HEK293 (cell line): ENCODE measurements at regions not wholly inside any gene's neighbourhood (a gene's known extent, or its start where the extent isn't known, plus 50 kb on each side); places are given as distances from the start of the nearest gene placed in this dataset.

Experiments
- CTCF ChIA-PET: fragments of 350-600 bp; formaldehyde crosslinking; extraction: SDS; loops from one replicate; lab custom pipeline; 2021; ENCODE audit warnings: antibody characterized with exemption; lab: Yijun Ruan, JAX
- POLR2A ChIA-PET: fragments of 300-600 bp; formaldehyde crosslinking; extraction: SDS; loops from one replicate; lab custom pipeline; 2020; ENCODE audit warnings: antibody characterized with exemption, inconsistent platforms; lab: Yijun Ruan, JAX
- H3K27ac ChIP-seq: fragments of 200-500 bp; sonication (Bioruptor generic); 2 replicates; pipeline ENCODE4 v1.5.1; 2014; ENCODE audit warnings: low read depth, low read length, control low read depth, inconsistent platforms; ENCODE audit errors: extremely low read depth
- H3K36me3 ChIP-seq, 2 experiments: fragments of 200-500 bp in 1 of 2; sonication (Bioruptor generic) in 1 of 2; 1 replicate in 1 of 2; 2 replicates in 1 of 2; pipeline ENCODE4 v1.5.1; 2014 to 2017; ENCODE audit warnings: inconsistent platforms in 2 of 2, low read length in 2 of 2; ENCODE audit not compliant: control insufficient read depth in 2 of 2, insufficient read depth in 1 of 2
- H3K4me1 ChIP-seq: fragments of 200-500 bp; sonication (Bioruptor generic); 2 replicates; pipeline ENCODE4 v1.5.1; 2014; ENCODE audit warnings: mild to moderate bottlenecking, low read length, inconsistent platforms; ENCODE audit not compliant: control insufficient read depth, insufficient read depth
- H3K4me3 ChIP-seq: 2 replicates; pipeline ENCODE4 v1.5.1; 2011; ENCODE audit warnings: low read depth, mild to moderate bottlenecking, control low read depth, low read length, moderate library complexity
- H3K9me3 ChIP-seq: fragments of 200-500 bp; sonication (Bioruptor generic); 2 replicates; pipeline ENCODE4 v1.5.1; 2014; ENCODE audit warnings: low read depth, low read length, inconsistent platforms; ENCODE audit not compliant: control insufficient read depth, insufficient read depth
- OSR2 ChIP-seq: fragments of 450-650 bp; formaldehyde crosslinking; IDR thresholded peaks from 2 replicates; pipeline ENCODE4 v1.5.1; 2016; ENCODE audit warnings: missing biosample characterization, missing genetic modification characterization
- SCRT1 ChIP-seq: fragments of 450-650 bp; formaldehyde crosslinking; IDR thresholded peaks from 2 replicates; pipeline ENCODE4 v1.5.1; 2016; ENCODE audit warnings: missing biosample characterization, missing genetic modification characterization, borderline replicate concordance
- ZFP3 ChIP-seq: fragments of 450-650 bp; formaldehyde crosslinking; IDR thresholded peaks from 2 replicates; pipeline ENCODE4 v1.5.1; 2016; ENCODE audit warnings: low read depth, missing biosample characterization, missing genetic modification characterization
- ZNF140 ChIP-seq: fragments of 450-650 bp; formaldehyde crosslinking; IDR thresholded peaks from 2 replicates; pipeline ENCODE4 v1.5.1; 2016; ENCODE audit warnings: missing biosample characterization, missing genetic modification characterization
- ZNF280D ChIP-seq: fragments of 450-650 bp; formaldehyde crosslinking; IDR thresholded peaks from 2 replicates; pipeline ENCODE4 v1.5.1; 2016; ENCODE audit warnings: missing biosample characterization, missing genetic modification characterization
- ZNF324 ChIP-seq: fragments of 450-650 bp; formaldehyde crosslinking; IDR thresholded peaks from 2 replicates; pipeline ENCODE4 v1.5.1; 2016; ENCODE audit warnings: missing biosample characterization, missing genetic modification characterization
- ZNF529 ChIP-seq: fragments of 450-650 bp; formaldehyde crosslinking; IDR thresholded peaks from 2 replicates; pipeline ENCODE4 v1.5.1; 2017; ENCODE audit warnings: missing genetic modification characterization, missing biosample characterization; ENCODE audit not compliant: insufficient replicate concordance
- ZNF701 ChIP-seq: fragments of 450-650 bp; formaldehyde crosslinking; IDR thresholded peaks from 2 replicates; pipeline ENCODE4 v1.5.1; 2016; ENCODE audit warnings: missing biosample characterization, missing genetic modification characterization
- ZNF768 ChIP-seq: fragments of 450-650 bp; formaldehyde crosslinking; IDR thresholded peaks from 2 replicates; pipeline ENCODE4 v1.5.1; 2018; ENCODE audit warnings: missing biosample characterization, mild to moderate bottlenecking, missing genetic modification characterization
- TF ChIP-seq, protein P1 (sequence below): fragments of 450-650 bp; formaldehyde crosslinking; IDR thresholded peaks from 2 replicates; pipeline ENCODE4 v1.5.1; 2017; ENCODE audit warnings: missing biosample characterization, missing genetic modification characterization
- TF ChIP-seq, protein P2 (sequence below): fragments of 450-650 bp; formaldehyde crosslinking; IDR thresholded peaks from 2 replicates; pipeline ENCODE4 v1.5.1; 2016; ENCODE audit warnings: missing biosample characterization, missing genetic modification characterization, borderline replicate concordance

- TF ChIP-seq ZNF280D (tag by site-specific recombination) (no peak), ZNF324 (no peak), ZNF701 (tag by site-specific recombination) (no peak)
- TF ChIP-seq, protein P1, sequence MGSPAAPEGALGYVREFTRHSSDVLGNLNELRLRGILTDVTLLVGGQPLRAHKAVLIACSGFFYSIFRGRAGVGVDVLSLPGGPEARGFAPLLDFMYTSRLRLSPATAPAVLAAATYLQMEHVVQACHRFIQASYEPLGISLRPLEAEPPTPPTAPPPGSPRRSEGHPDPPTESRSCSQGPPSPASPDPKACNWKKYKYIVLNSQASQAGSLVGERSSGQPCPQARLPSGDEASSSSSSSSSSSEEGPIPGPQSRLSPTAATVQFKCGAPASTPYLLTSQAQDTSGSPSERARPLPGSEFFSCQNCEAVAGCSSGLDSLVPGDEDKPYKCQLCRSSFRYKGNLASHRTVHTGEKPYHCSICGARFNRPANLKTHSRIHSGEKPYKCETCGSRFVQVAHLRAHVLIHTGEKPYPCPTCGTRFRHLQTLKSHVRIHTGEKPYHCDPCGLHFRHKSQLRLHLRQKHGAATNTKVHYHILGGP (tag by site-specific recombination) = no peak
These were observed 119.7 kb downstream of the PTPRS start (continued) for GRCh38 chr19:5220866-5221265.

DNA sequence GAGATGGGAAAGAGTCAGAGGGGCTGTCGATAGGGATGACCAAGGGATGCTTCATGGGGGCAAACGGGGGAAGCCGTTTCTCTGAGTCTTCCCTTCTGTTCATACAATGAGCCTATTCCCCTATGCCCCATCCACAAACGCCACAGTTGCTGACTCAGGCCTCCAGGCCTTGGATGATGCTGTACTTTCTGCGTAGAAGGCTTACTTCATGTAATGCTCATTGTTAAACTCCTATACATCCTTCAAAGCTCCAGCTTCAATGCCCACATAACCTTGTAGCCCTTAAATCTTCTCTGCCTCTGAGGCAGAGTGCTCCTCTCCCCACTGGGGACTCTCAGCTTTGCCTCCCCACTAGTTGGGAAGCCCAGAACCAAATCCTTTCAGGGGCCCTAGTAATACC, 120.3 kb downstream of the PTPRS start:
- Histone ChIP-seq H3K27ac (no peak overlapping the region), H3K9me3 (no peaks in the 10 kb centered on the region), H3K4me1 (no peaks in the 10 kb centered on the region), H3K36me3 (peaks cover 4 to 63% of the 10 kb centered on the region in 2 experiments; a peak in 2 of 3 replicates), H3K4me3 (no peak overlapping the region)
- TF ChIP-seq OSR2 (tag by site-specific recombination) (no peak), ZFP3 (peak; percentile 79)
- TF ChIP-seq, protein P2, sequence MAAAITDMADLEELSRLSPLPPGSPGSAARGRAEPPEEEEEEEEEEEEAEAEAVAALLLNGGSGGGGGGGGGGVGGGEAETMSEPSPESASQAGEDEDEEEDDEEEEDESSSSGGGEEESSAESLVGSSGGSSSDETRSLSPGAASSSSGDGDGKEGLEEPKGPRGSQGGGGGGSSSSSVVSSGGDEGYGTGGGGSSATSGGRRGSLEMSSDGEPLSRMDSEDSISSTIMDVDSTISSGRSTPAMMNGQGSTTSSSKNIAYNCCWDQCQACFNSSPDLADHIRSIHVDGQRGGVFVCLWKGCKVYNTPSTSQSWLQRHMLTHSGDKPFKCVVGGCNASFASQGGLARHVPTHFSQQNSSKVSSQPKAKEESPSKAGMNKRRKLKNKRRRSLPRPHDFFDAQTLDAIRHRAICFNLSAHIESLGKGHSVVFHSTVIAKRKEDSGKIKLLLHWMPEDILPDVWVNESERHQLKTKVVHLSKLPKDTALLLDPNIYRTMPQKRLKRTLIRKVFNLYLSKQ = no peak
- POLR2A ChIA-PET = no interaction called here
- CTCF ChIA-PET = no interaction called here

GRCh38 chr19:5219551-5220304, 120.9 kb downstream of the PTPRS start:
- ChIA-PET CTCF (no interaction called here), POLR2A (no interaction called here)
- Histone ChIP-seq H3K9me3 (no peaks in the 10 kb centered on the region), H3K36me3 (peaks cover 4 to 69% of the 10 kb centered on the region in 2 experiments; a peak in 2 of 3 replicates), H3K4me1 (no peaks in the 10 kb centered on the region), H3K27ac (no peak overlapping the region), H3K4me3 (no peak overlapping the region)
- TF ChIP-seq ZFP3 (peak; percentile 96), SCRT1 (tag by site-specific recombination) (no peak)

DNA sequence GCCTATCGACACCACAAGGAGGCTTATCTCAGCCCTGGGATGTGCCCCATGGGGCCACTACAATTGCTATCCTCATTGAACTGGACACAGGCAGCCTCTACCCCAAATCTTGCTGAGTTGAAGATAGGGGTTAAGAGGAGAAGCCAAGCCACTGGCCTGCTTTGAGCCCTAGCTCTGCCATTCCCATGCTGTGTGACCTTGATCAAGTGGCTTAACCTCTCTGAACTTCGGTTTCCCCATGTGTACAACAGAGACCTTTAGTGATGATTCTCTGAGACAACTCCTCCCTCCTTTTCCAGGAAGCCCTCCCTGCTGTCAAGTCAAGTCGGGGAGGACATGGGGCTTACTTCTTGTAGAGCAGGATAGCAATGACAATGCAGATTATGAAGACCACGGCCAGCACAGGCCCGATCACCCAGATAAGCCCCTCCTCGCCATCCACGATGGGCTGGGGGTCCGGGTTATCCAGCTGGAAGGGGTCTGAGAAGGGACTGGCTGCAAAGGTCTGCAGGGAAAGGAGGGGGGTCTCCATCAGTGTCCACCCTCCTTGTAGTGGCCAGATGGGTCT, 121.6 kb downstream of the PTPRS start:
- POLR2A ChIA-PET = no interaction called here
- H3K9me3 ChIP-seq = no peaks in the 10 kb centered on the region
- H3K27ac ChIP-seq = no peak overlapping the region
- H3K36me3 ChIP-seq = peaks cover 4 to 76% of the 10 kb centered on the region in 2 experiments; a peak in 2 of 3 replicates
- no peak overlapping the region for H3K4me3 ChIP-seq
- TF ChIP-seq ZNF768 (peak; percentile 92), ZNF140 (tag by site-specific recombination) (no peak), ZNF529 (tag by site-specific recombination) (no peak)
- TF ChIP-seq, all 188 proteins: peak for 1
- no peaks in the 10 kb centered on the region for H3K4me1 ChIP-seq
- CTCF ChIA-PET = interaction anchor here (1.2 kb wide), 1 partner anchor 8 kb away, joined by 4 read pairs; no protein-coding TSS in a partner anchor
